PC-9 (cell line): ENCODE measurements at regions not wholly inside any gene's neighbourhood (a gene's known extent, or its start where the extent isn't known, plus 50 kb on each side); places are given as distances from the start of the nearest gene placed in this dataset.

ENCODE experiments used
- BruUV-seq: library from RNA; stranded (reverse); fragments of 400-500 nt; replicated peaks from 2 replicates; lab custom pipeline; 2021; lab: Mats Ljungman, UMichigan
- CTCF ChIA-PET: fragments of 300-600 bp; sonication (Branson Sonifier 250); formaldehyde crosslinking; loops from one replicate; lab custom pipeline; 2022; ENCODE audit warnings: antibody characterized with exemption; lab: Charles Lee
- POLR2A ChIA-PET: fragments of 300-600 bp; sonication (Branson Sonifier 250); formaldehyde crosslinking; loops from one replicate; lab custom pipeline; 2022; ENCODE audit warnings: antibody characterized with exemption; ENCODE audit not compliant: unreplicated experiment; lab: Charles Lee
- DNase-seq, 2 experiments: peaks; one replicate each; pipeline versions ENCODE4 v3.0.0 to v3.0.0-alpha.2; 2015 to 2022; ENCODE audit warnings: mixed read lengths in 1 of 2
- H2AFZ ChIP-seq: fragments of 200-600 bp; sonication (generic); 2 replicates; pipeline ENCODE4 v1.8.1; 2017; ENCODE audit warnings: antibody characterized with exemption
- H3F3A ChIP-seq: fragments of 200-600 bp; sonication (generic); 2 replicates; pipeline ENCODE4 v1.8.1; 2017; ENCODE audit warnings: antibody characterized with exemption, mild to moderate bottlenecking, low read depth; ENCODE audit not compliant: insufficient read depth
- H3K27ac ChIP-seq: fragments of 200-600 bp; sonication (generic); 2 replicates; pipeline ENCODE4 v1.6.1; 2016; ENCODE audit warnings: mixed run types
- H3K27me3 ChIP-seq: fragments of 200-600 bp; sonication (generic); 2 replicates; pipeline ENCODE4 v1.6.1; 2016; ENCODE audit warnings: low read depth, mixed run types; ENCODE audit not compliant: insufficient read depth
- H3K36me3 ChIP-seq: fragments of 200-600 bp; sonication (generic); 2 replicates; pipeline ENCODE4 v1.6.1; 2016; ENCODE audit warnings: low read depth, mixed run types
- H3K4me1 ChIP-seq: fragments of 200-600 bp; sonication (generic); replicated peaks from 2 replicates; pipeline ENCODE4 v1.6.1; 2016; ENCODE audit warnings: mixed run types; ENCODE audit not compliant: insufficient read depth
- H3K4me2 ChIP-seq: fragments of 200-600 bp; sonication (generic); 2 replicates; pipeline ENCODE4 v1.6.1; 2017; ENCODE audit warnings: mixed run types
- H3K4me3 ChIP-seq: fragments of 200-600 bp; sonication (generic); 2 replicates; pipeline ENCODE4 v1.6.1; 2016; ENCODE audit warnings: mixed run types
- H3K79me2 ChIP-seq: fragments of 200-600 bp; sonication (generic); 2 replicates; pipeline ENCODE4 v1.6.1; 2017; ENCODE audit warnings: low read depth, mixed run types
- H3K9me2 ChIP-seq: fragments of 200-600 bp; sonication (generic); 2 replicates; pipeline ENCODE4 v1.8.1; 2017; ENCODE audit warnings: mild to moderate bottlenecking; ENCODE audit not compliant: insufficient read depth
- H3K9me3 ChIP-seq: fragments of 200-600 bp; sonication (generic); 2 replicates; pipeline ENCODE4 v1.8.1; 2016; ENCODE audit warnings: low read depth; ENCODE audit not compliant: insufficient read depth
- H4K20me1 ChIP-seq: fragments of 200-600 bp; sonication (generic); 2 replicates; pipeline ENCODE4 v1.8.1; 2017; ENCODE audit not compliant: insufficient read depth
- CTCF ChIP-seq: fragments of 200-600 bp; sonication (generic); conservative IDR thresholded peaks from 2 replicates; pipeline ENCODE4 v1.6.1; 2017; ENCODE audit warnings: mixed run types, antibody characterized with exemption, mild to moderate bottlenecking, moderate library complexity
- EZH2 ChIP-seq: fragments of 200-600 bp; sonication (generic); IDR thresholded peaks from 2 replicates; pipeline ENCODE4 v1.8.0; 2017; ENCODE audit warnings: antibody characterized with exemption, low read depth
- intact Hi-C: fragments of 100-400 bp; cut with micrococcal nuclease; formaldehyde crosslinking; loops from one replicate; pipeline ENCODE4 v1.10.0; 2022; ENCODE audit not compliant: unreplicated experiment

GRCh38 chr1:115219927-115220326 lies 118.1 kb downstream of the NGF start:
- Histone ChIP-seq H3K9me3 (no peaks in the 10 kb centered on the region), H3K4me3 (no peak overlapping the region), H3K27ac (no peak overlapping the region), H3K27me3 (no peaks in the 10 kb centered on the region), H3K79me2 (no peaks in the 10 kb centered on the region), H3F3A (peaks cover 29% of the 10 kb centered on the region), H3K36me3 (no peaks in the 10 kb centered on the region), H4K20me1 (no peaks in the 10 kb centered on the region), H3K4me2 (no peak overlapping the region), H3K4me1 (peaks cover 66% of the 10 kb centered on the region), H2AFZ (no peak overlapping the region), H3K9me2 (no peaks in the 10 kb centered on the region)
- TF ChIP-seq CTCF (no peak), EZH2 (no peak)
- POLR2A ChIA-PET, result no interaction called here
- no peak for DNase-seq
- BruUV-seq, result no TSS peak
- CTCF ChIA-PET, result interaction anchor here (0.6 kb wide), 2 partner anchors 63 to 376 kb away, joined by 9 to 11 read pairs; no protein-coding TSS in a partner anchor
- intact Hi-C loops, result loop anchor here (2.0 to 5.0 kb wide), 2 partner anchors 29 to 82 kb away; no protein-coding TSS in a partner anchor

- POLR2A ChIA-PET, result no interaction called here
Measured at GRCh38 chr1:115218699-115219098, 119.3 kb downstream of the NGF start.

GRCh38 chr1:115218034-115218405 lies 120.0 kb downstream of the NGF start:
- no peak for DNase-seq
- Histone ChIP-seq H3K4me2 (no peak overlapping the region), H3K79me2 (no peaks in the 10 kb centered on the region), H3F3A (peaks cover 14% of the 10 kb centered on the region), H3K9me2 (no peaks in the 10 kb centered on the region), H3K36me3 (no peaks in the 10 kb centered on the region), H4K20me1 (no peaks in the 10 kb centered on the region), H3K9me3 (peaks cover 3% of the 10 kb centered on the region; the same call in 1 of the 2 replicates), H2AFZ (no peak overlapping the region), H3K4me1 (peaks cover 52% of the 10 kb centered on the region), H3K4me3 (no peak overlapping the region), H3K27ac (no peak overlapping the region), H3K27me3 (no peaks in the 10 kb centered on the region)
- no peak for TF ChIP-seq CTCF
- TF ChIP-seq EZH2, result no peak
- no TSS peak for BruUV-seq
- intact Hi-C loops, result loop anchor here (2.0 kb wide), 1 partner anchor 27 kb away; no protein-coding TSS in a partner anchor
- ChIA-PET CTCF (no interaction called here), POLR2A (no interaction called here)

More at GRCh38 chr1:115218699-115219098, 119.3 kb downstream of the NGF start:
- Histone ChIP-seq H3K4me3 (no peak overlapping the region), H3K79me2 (no peaks in the 10 kb centered on the region), H3K4me2 (no peak overlapping the region), H2AFZ (no peak overlapping the region), H3K9me3 (no peaks in the 10 kb centered on the region; the same call in 1 of the 2 replicates), H3K36me3 (no peaks in the 10 kb centered on the region), H3K27ac (no peak overlapping the region), H3F3A (peaks cover 21% of the 10 kb centered on the region), H4K20me1 (no peaks in the 10 kb centered on the region), H3K4me1 (peaks cover 59% of the 10 kb centered on the region), H3K9me2 (no peaks in the 10 kb centered on the region), H3K27me3 (no peaks in the 10 kb centered on the region)
- intact Hi-C loops, result loop anchor here (2.0 kb wide), 1 partner anchor 28 kb away; no protein-coding TSS in a partner anchor
- CTCF ChIA-PET, result no interaction called here
- DNase-seq, result peak in 1 of 2 experiments; percentile 77
- TF ChIP-seq EZH2, result no peak
- BruUV-seq, result no TSS peak
